ENCODE measurements at regions not wholly inside any gene's neighbourhood (a gene's known extent, or its start where the extent isn't known, plus 50 kb on each side); places are given as distances from the start of the nearest gene placed in this dataset.
A peak's percentile ranks its signal among the peaks of the same experiment; 100 is the strongest.
"Not testable (repeated sequence)": the region's sequence is repeated elsewhere in the genome, so short reads cannot be mapped to it uniquely, and the experiment has no call there.

DNA sequence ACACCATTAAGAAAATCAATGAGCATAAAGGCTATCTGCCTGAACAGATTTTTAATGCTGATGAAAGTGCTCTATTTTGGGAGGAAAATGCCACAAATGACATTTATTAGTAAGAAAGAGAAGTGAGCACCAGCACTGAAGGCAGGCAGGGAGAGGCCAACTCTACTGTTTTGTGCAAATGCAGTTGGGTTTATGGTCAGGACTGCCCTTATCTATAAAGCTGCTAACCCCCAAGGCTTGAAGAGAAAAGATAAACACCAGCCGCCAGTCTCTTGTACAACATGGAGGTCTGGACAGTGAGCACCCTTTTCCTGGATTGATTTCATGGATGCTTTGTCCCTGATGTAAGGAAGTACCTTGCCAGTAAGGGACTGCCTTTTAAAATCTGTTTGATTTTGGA lies 246.8 kb upstream of the SFSWAP start:
- no peak for DNase-seq

DNA sequence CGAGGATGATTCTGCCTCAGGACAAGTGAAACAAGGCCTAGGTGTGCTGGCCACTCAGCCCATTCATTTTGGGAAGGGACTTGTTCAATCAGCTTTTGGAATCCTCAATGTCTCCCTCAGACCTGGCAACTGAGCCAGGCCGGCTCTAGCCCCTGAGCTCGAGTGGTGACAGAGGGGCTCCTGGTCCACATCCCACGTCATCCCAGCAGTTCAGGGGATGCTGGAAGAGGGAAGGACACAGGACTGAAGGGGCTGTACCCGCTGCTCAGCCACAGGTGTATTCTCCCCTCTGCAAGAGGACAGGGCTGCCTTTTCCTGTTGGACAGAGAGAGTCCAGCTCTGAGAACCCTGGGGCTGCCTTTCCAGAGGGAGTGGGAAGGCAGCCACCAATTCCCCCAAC lies 244.6 kb upstream of the SFSWAP start:
- no peak for DNase-seq

DNA sequence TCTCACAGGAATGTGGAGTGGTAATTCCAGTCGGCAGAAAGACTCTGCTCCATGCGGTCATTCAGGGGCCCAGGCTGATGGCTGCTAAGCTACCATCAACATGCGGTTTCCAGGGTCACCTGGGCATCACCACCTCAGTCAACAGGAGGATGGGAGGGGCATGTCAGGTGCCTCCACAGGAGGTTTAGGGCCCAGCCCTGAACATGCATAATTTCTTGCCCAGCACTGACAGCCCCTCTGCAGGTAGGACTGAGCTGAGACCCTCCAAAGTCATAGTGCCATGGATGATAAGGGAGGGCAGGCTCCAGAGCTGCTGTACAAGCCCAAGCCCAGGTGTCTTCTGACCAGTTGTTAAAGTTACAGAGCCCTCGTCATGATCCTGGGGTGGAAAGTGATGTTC lies 244.0 kb upstream of the SFSWAP start:
- DNase-seq = no peak

DNA sequence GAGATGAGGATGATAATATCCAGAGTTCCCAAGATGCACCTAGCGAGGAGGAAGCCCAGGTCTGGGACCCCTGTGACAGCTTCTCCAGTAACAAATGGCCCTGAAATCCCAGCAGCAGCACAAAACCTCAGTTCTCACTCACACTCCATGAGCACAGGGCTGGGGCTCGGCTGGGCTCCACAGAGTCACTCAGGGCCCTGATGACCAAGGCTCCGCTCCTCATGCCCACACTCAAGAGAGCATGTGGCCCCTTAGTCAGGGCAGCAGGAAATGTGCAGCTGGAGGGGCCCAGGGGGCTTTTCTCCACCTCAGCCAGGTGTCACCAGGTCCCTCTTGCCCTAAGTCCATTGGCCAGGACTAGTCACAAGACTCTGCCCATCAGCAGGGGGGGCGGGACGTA lies 242.7 kb upstream of the SFSWAP start:
- DNase-seq = no peak

DNA sequence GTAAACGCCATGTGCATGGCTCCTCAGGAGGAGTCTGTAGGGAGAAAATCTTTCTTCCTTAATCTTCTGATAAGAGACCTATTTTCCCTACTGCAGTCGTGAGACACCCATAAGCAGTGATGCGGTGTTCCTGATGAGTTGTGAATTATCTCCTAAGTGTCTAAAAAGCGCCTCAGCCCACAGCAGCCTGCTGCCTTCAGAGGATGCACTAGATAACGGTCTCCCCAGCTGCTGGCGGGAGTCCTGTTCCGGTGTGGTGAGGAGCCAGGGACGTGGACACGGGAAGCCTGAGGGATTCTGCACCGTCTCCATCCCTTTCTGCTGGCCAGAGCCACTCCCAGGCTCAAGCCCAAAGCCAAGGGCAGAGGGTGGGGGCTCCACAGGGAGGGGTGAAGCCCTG lies 240.9 kb upstream of the SFSWAP start:
- not testable (repeated sequence) for DNase-seq

DNA sequence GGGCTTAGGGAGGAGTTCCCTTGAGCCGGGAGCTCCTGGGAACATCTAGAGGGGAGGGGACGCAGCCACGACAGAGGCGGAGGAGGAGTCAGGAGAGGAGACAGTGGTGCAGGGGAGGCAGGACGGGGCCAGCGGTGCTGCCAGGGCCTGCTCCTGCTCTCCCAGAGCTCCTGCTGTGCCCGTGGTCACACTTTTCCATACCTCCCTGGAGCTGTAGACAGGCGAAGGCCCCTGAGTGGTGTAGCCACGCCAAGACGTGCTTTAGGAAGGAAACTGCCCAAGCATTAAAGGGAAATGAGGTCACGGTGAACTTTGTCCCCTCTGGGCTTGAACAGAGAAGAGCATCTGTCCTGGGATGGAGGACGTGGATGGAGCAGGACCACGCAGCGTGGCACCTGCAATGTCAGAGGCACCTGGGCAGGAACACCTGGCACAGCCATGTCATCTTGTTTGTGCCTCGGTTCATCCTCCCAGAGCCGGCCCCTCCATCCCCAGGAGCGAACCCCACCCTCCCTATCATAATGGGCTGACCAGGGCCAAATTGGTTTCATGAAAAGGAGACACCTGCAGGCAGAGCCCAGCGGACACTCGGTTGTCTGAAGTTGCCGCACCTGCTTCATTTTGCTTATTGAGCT lies 239.5 kb upstream of the SFSWAP start:
- DNase-seq = no peak

DNA sequence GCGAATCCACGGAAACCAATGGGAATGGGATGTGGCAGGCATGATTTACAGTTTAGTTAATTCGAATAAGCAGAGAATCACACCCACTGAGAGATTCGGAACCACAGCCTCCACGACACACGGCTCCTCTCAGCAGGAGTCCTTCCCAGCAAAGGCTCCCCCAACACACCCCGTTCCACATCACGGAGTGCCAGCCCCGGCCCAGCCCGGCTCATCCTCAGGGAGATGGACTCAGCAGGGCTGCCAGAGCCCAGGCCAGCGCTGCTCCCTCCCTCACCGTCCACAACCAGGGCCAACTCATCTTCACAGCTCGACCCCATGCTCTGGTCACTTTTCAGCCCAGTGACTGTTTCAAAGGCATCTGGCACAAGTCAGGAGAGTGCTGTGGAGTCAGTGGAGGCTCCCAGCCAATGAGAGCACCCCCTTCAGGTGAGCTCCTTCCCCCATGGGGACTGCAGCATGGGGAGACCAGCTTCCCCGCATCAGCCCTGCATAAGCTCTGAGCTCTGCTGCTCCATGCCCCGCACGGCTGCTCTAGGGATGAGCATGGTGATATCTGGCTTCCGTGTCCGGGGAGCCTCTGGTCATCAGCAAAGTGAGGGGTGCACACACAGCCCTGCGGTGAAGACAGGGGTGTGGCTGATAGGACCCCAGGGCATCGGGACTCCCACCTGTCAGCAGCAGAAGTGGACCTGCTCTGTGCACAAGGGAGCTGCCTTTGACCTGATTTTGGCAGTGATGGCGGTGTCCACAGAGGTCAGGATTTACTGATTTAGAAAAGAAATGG lies 238.8 kb upstream of the SFSWAP start:
- no peak for DNase-seq

DNA sequence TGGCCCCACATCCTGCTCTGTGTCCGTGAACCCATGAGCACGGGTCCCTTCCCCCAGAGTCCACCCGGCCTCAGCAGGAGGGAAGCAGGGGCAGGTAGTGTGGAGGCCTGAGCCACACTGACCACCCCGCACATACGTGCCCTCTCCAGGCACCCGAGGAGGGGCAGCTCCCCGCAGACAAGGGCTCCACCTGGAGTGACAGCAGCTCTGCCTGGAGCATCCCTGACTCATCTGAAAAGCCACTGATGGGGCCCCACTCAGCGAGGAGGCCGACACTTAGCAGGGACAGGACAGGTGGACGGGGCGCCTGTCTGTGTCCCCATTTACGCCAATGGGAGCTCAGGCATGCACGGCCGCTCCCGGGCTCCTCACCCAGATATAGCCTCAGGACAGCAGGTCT lies 237.6 kb upstream of the SFSWAP start:
- no peak for DNase-seq

DNA sequence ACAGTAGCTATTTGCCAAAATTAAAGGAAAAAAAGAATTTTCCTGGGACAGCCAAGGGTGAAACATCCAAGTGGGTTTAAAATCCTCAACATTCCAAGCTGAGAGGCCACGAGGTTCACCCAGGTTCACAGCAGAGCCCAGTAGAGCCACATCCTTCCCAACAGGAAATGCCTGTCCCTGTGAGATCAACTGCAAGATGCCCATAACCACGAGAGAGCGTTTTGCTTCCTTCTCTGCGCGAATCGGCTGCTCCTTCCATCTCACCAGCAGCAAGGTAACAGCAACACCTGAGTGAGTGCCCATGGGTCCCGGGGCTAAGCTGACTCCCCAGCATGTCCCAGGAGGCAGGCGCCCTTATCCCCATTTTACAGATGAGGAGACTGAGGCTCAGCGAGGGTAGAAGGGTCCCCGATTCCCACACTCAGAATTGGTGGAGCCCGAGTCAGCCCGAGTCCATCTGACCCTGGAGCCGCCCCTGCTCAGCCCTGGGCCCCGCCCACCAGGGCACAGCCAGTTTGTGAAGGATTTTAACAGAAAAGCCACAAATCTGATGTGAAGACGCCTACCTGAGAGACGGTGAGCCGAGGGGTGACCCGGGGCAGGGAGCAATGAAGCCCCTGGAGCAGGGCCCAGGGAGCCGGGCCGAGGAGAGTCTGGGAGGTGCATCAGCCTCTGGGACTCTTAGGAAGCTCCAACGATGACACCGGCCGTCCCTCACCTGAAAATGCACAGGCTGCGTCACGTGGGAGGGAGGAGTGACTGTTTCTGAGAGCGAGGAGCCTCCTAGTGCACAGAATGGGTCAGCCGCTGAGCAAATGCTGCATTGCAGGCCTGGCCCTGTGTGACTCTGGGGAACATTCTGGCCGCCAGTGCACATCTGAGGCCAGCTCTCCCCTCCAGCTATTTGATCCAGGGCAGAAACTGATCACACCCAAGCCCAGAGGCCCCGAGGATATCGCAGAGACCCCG lies 236.9 kb upstream of the SFSWAP start:
- DNase-seq = no peak

DNA sequence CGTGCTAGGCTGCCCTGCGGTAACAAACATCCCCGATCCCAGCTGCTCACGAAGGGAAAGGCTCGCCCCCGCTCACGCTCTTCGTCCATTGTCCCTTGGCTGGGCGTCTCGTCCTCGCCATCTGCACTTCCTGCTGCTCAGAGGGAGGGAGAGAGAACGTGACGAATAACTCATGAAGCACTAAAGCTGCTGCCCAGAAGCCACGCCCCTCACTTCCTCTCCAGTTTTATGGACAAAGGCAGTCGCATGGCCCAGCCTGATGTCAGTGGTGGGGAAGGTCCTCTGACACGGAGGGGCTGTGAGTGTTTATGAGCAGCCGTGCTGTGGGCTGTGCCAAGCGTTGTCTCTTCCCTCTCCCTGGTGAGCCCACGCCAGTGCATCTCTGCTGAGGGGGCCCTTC lies 235.9 kb upstream of the SFSWAP start:
- DNase-seq = not testable (repeated sequence)

DNA sequence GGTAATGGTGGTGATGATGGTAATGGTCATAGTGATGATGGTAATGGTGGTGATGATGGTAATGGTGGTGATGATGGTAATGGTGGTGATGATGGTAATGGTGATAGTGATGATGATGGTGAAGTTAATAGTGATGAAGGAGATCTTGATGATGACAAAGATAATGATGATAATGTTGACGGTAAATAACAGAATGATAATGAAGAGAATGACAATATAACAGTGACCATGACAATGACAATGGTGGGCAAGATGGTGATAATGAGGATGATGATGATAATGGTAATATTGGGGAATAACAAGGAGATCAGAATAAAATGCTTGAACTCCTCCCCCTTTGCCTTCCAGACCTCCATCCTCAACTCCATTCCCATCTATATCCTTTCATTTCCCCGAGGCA lies 233.3 kb upstream of the SFSWAP start:
- DNase-seq = no peak

DNA sequence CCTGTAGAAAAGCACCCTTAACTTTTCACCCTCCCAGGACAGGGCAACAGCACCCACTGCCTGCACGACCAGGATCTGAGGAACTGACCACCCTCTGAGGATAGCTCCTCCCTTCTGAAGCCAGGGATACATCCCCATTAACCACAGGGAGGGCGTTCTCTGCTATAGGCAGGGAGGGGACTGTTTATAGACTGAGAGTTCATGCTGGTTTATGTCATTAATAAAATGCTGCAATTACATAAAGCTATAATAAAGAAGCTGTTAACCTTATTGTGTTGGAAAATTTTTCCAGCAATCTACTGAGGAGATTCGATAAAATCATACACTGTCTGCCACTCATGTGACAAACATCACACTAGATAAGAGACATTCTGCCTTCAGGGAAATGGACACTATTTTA lies 232.4 kb upstream of the SFSWAP start:
- no peak for DNase-seq

DNA sequence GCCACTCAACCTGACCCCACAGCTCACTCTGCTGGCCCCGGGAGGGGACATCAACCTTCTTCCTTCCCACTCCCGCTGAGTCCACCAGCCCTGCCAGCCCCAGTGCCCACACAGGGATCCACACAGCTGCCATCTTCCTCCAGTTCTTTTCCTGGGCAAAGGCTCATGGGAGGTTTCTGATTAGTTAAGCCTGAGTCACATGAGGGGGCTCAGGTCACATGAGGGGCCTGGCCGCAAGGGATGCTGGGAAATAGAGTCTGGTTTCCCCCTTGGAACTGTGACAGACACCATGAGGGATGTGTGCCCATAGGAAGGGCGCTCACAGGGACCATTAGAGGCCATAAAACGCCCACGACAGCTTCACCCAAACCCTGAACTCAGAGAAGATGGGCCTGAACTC lies 228.7 kb upstream of the SFSWAP start:
- no peak for DNase-seq

DNA sequence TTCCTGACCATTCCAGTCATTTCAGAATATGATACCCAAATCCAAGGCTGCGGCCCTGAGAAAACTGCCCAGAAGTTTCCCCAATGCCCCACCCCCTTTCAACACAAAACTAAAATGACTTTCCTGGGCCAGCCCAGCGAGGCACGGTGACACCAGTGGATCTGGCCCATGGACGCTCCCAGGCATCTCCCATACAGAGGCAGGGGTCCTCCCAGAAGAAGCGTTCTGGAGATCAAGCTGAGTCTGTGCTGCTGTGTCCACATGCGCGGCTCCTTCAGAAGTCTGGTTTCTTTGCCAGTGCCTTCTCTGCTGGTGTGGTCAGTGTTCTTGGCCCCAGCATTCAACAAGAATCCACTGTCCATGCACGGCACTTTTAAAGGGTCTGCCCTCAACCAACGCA lies 228.2 kb upstream of the SFSWAP start:
- DNase-seq = no peak

DNA sequence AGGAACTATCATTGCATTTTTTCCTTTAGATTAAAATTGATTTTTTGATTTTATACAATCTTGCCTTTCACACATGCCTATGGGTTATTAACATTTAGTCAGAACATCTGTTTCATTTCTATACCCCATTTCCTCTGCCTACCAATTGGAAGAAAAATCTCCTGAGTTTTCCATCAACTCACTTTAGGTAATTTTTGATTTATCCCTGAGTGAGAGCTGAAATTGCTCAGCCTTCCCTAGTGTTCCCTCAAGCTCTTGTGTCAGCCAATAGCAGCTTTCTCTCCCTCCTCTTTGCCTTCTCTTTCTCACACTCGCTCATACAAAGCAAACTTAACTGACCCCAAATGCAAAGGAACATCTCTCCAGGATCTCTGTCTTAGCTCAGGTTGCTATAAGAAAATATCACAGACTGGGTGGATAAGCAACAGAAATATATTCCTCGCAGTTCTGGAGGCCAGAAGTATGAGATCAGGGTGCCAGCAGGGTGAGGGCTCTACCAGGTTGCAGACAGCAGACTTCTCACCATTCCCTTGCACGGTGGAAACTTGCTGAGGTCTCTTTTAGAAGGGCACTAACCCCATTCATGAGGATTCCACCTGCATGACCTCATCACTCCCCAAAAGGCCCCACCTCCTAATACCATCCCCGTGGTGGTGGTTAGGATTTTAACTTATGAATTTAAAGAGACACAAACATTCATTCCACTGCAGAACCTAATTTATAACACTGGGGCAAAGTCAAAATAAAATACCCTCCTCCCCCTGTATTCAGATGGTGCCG lies 224.2 kb upstream of the SFSWAP start:
- DNase-seq = no peak

DNA sequence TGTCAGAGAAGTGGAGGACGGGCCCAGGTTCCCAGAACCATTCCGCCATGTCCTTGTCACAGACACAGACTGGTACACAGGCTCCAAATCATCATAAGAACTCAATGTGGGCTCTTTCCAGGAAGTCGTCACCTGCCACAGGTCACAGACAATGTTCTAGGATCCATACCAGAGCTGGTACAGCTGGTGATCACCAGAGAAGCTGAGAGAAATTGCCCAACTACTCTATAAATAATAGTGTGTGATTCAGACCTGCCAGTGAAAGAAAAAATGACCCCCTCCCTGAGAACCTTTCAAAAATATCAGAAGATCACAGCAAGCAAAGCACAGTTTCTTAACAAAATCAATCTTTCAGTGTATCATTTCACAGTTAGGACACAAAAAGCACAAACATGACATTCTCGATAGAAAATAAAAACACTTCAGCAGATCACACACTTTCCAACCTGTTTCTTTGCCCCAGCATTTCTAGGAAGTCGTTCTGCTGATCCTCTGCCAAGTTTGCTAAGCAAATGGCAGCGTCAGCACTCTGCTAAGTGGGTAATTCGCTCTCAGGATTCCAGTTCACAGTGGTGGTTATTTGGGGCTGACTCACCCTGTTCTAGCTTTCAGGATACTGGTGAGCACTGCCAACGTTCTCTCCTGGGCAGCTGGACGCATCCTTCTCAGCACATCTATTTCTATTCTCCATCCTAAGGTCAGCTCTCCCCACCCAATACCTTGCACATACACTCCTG lies 223.3 kb upstream of the SFSWAP start:
- DNase-seq = peak in 1 of 2 experiments; percentile 13

DNA sequence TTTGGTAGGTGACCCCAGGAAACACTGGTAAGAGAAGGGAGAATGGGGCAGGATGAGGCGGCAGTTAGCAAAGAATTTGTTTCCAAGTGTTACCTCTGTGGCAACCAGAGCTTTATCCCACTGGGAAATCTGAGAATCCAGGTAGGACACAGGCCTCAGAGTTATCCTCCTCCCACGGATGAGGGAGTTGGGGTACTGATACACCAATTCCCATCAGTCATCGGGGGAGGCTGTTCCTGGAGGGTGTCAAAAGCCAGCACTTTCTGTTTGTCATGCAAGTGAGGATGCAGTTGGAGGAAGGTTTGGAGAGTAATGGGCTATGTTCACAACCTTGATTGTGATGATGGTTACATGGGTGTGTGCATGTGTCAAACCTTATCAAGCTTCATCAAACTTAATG lies 221.2 kb upstream of the SFSWAP start:
- DNase-seq = no peak

DNA sequence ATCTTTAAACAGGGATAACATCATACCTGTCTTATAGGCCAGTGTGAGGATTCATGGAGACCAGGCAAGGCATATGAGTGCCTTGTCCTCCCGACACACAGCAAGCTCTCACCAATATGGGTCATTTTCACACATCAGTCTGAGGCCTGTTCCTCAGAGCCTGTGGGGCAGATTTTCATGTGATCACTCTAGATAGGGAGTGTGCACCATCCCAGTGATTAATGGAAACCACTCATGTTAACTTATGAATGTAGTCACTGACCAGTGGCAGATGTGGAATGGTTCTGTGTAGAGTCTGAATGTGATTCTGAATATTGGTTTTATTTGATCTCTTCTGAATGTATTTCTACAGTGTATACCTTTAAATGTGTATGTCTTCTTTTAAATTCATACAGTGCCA lies 219.7 kb upstream of the SFSWAP start:
- no peak for DNase-seq

DNA sequence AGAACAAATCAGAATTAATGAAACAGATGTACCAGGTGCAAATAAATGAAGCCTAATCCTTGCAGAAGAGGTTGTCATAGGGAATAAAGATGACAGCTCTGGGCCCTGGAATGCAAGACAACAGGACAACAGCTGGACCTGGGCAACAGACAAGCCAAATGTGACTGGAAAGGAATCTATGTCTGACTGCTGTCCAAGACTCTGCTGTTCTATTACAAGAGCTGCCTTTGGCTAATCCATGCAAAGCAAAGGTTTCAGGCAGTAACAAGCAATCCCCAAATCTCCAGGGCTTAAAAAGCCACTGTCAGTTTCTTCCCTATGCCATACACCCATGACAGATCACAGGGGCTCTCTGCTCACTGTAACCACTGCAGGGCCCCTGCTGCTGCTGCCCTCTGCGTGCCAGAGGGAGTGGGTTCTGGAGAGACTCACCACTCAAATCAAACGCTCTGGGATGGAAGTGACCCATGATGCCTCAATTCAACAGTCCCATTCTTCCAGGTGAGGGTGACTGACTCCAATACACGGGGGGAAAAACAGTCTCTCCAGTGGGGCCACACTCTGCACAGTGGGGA lies 218.9 kb upstream of the SFSWAP start:
- DNase-seq = no peak

DNA sequence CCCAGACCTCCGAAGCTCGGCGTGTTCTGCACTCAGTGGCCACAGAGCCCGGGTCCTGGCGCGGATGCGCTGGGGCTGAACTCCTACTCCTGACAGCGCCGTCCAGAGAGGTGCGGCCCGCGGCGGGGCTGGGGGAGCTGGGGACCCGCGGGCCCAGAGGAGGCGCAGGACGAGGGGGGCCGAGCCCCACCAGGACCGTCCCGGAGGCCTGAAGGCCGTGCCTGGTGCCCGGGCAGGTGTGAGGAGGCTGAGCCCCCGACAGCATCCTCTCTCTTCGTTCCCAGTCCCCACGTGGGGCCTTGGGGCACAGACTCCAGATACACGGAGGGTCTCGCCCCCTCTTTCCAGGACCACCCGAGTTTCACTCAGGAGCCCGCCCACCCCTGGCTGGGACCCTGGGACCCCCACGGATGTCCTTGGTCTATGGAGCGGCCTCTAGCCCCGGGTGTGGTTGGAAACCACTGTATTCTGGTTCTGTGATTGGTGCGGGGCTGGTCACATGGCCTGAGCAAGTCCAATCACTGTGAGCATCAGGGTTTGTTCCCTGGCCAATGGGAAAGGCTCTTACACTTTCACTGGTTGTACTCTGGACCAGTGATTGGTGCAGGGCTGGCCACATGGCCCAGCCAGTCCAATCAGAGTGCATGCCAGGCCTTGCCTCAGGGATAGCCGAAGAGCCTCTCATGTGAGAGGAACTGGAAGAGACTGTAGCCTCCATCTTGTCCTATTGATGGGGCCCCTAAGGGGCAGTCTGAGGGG lies 217.6 kb upstream of the SFSWAP start:
- no peak for DNase-seq

DNA sequence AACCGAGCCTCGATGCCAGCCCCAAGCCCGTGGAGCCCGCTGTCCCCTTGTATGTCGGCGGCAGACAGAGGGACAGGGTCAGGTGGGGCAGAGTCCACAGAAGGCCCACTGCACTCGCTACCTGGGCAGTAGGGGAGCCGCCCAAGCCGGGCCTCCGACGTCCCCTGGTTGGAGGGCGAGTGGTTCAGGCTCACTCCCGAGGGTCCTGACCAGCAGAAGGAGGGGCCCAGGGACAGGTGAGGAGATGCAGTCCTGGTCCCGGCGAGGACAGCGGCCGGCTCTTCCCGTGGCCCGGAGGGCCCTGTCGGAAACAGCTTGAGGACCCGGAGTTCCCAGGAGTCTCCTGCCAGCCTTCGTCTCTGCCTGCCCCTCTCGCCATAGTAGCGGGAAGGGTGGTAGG lies 216.7 kb upstream of the SFSWAP start:
- DNase-seq = no peak
